ENCODE measurements at regions not wholly inside any gene's neighbourhood (a gene's known extent, or its start where the extent isn't known, plus 50 kb on each side); places are given as distances from the start of the nearest gene placed in this dataset.

DNA sequence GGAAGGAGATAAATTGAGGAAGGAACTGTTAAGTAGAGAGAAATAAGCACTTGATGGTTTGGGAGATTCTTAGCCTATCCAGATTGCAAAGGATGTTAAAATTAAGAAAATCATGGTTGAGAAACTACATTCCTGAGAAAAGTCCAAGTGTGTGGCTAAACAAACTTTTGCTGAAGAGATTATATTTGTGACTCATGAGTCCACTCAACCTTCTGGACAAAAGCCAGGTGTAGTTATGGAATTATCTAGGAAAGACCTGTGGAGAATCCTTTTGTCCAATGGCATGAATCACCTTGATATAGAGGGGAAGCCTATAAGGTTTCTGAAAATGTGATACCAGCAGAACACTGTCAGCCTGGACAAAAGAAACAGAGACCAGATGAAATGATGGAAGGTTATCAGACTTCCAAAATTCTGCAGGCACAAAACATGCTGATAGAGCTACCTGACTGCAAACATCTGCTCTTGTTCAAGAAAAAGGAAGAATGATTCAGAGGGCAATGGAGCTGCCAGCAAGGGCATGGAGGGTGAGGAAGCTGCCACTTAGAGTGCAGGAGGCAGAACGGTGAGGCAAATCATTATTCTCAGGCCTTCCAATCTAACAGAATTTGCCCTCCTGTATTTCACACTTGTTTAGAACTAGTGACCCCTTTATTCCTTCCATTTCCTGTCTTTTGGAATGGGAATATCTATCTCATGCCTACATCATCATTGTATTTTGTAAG, 300.6 kb upstream of the PRMT6 start:
- Histone ChIP-seq H3K9me3 (no peaks in the 10 kb centered on the region), H3K4me1 (no peaks in the 10 kb centered on the region), H3K27me3 (replicated peaks; ENCODE audit: control insufficient read depth, insufficient read depth, low read length) (no peaks in the 10 kb centered on the region), H3K36me3 (ENCODE audit: control insufficient read depth, insufficient read depth, low read length) (no peaks in the 10 kb centered on the region), H3K4me3 (ENCODE audit: low read depth, low read length) (no peak overlapping the region)
- Mint-ChIP-seq H3K9me3 (ENCODE audit: unreplicated experiment) (no peaks in the 10 kb centered on the region), H3K4me3 (ENCODE audit: unreplicated experiment) (no peak overlapping the region), H3K27ac (ENCODE audit: unreplicated experiment) (no peak overlapping the region), H3K36me3 (ENCODE audit: insufficient read depth, unreplicated experiment) (no peaks in the 10 kb centered on the region), H3K27me3 (ENCODE audit: insufficient read depth, unreplicated experiment) (peaks cover 3% of the 10 kb centered on the region), H3K4me1 (ENCODE audit: low read depth, unreplicated experiment) (no peaks in the 10 kb centered on the region)
- BruUV-seq (replicated peaks), result no TSS peak
- CTCF ChIA-PET, result no interaction called here
- TF ChIP-seq, protein P1, sequence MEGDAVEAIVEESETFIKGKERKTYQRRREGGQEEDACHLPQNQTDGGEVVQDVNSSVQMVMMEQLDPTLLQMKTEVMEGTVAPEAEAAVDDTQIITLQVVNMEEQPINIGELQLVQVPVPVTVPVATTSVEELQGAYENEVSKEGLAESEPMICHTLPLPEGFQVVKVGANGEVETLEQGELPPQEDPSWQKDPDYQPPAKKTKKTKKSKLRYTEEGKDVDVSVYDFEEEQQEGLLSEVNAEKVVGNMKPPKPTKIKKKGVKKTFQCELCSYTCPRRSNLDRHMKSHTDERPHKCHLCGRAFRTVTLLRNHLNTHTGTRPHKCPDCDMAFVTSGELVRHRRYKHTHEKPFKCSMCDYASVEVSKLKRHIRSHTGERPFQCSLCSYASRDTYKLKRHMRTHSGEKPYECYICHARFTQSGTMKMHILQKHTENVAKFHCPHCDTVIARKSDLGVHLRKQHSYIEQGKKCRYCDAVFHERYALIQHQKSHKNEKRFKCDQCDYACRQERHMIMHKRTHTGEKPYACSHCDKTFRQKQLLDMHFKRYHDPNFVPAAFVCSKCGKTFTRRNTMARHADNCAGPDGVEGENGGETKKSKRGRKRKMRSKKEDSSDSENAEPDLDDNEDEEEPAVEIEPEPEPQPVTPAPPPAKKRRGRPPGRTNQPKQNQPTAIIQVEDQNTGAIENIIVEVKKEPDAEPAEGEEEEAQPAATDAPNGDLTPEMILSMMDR (IDR thresholded peaks at IDR 0.05; ENCODE audit: insufficient read depth in 1 of 2, low read depth in 1 of 2, low read length in 1 of 2, severe bottlenecking in 1 of 2, unreplicated experiment in 1 of 2), result no peak
- intact Hi-C loops (cut with micrococcal nuclease; ENCODE audit: unreplicated experiment), result no loop called here
- no peak for DNase-seq
- POLR2A ChIA-PET, result no interaction called here

DNA sequence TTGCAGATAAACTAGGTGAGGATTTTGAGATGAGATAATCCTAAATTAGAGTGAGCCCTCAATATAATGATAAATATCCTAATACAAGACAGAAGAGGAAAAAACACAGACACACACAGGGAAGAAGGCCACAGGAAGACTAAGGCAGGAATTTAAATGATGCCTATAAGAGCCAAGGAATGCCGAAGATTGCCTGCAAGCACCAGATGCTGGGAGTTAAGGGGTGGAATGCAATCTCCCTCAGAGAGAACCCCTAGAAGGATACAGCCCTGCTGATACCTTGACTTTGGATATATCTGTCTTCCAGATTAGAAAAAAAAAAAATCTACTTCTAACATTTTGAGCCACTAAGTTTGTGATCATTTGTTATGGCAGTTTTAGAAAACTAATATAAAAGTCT, 299.7 kb upstream of the PRMT6 start:
- Mint-ChIP-seq H3K27ac (ENCODE audit: unreplicated experiment) (no peak overlapping the region), H3K27me3 (ENCODE audit: insufficient read depth, unreplicated experiment) (peaks cover 3% of the 10 kb centered on the region), H3K9me3 (ENCODE audit: unreplicated experiment) (no peaks in the 10 kb centered on the region), H3K36me3 (ENCODE audit: insufficient read depth, unreplicated experiment) (no peaks in the 10 kb centered on the region), H3K4me3 (ENCODE audit: unreplicated experiment) (no peak overlapping the region), H3K4me1 (ENCODE audit: low read depth, unreplicated experiment) (no peaks in the 10 kb centered on the region)
- H3K27me3 ChIP-seq (replicated peaks; ENCODE audit: control insufficient read depth, insufficient read depth, low read length), result no peaks in the 10 kb centered on the region
- DNase-seq, result no peak
- no peaks in the 10 kb centered on the region for H3K9me3 ChIP-seq
- no TSS peak for BruUV-seq (replicated peaks)
- H3K36me3 ChIP-seq (ENCODE audit: control insufficient read depth, insufficient read depth, low read length), result no peaks in the 10 kb centered on the region
- POLR2A ChIA-PET, result no interaction called here
- CTCF ChIA-PET, result no interaction called here
- no peaks in the 10 kb centered on the region for H3K4me1 ChIP-seq
- intact Hi-C loops (cut with micrococcal nuclease; ENCODE audit: unreplicated experiment), result no loop called here
- TF ChIP-seq, protein P1 (IDR thresholded peaks at IDR 0.05; ENCODE audit: insufficient read depth in 1 of 2, low read depth in 1 of 2, low read length in 1 of 2, severe bottlenecking in 1 of 2, unreplicated experiment in 1 of 2), result no peak
- no peak overlapping the region for H3K4me3 ChIP-seq (ENCODE audit: low read depth, low read length)

DNA sequence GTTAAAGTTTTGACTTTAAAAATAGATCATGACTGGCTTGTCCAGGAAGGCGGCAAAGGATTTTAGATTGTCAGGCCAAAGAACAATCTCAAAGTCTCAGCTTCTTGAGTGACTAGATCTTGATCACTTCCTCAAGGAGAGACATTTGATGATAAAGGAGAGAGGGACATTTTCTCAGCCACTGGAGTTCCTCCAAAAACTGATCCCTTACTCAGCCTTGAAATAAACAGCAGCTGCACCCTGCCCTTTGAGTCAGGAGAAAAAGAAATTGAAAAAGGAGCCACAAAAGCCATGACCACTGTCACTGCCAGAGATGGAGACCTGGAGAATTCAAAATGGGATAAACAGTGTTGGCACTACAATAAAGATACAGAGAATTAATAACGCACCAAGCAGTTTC, 288.4 kb upstream of the PRMT6 start:
- Histone ChIP-seq H3K4me3 (ENCODE audit: low read depth, low read length) (no peak overlapping the region), H3K27me3 (replicated peaks; ENCODE audit: control insufficient read depth, insufficient read depth, low read length) (no peaks in the 10 kb centered on the region), H3K36me3 (ENCODE audit: control insufficient read depth, insufficient read depth, low read length) (no peaks in the 10 kb centered on the region), H3K9me3 (no peaks in the 10 kb centered on the region), H3K4me1 (no peaks in the 10 kb centered on the region)
- TF ChIP-seq, protein P1 (IDR thresholded peaks at IDR 0.05; ENCODE audit: insufficient read depth in 1 of 2, low read depth in 1 of 2, low read length in 1 of 2, severe bottlenecking in 1 of 2, unreplicated experiment in 1 of 2), result no peak
- Mint-ChIP-seq H3K9me3 (ENCODE audit: unreplicated experiment) (no peaks in the 10 kb centered on the region), H3K4me3 (ENCODE audit: unreplicated experiment) (no peak overlapping the region), H3K4me1 (ENCODE audit: low read depth, unreplicated experiment) (no peaks in the 10 kb centered on the region), H3K36me3 (ENCODE audit: insufficient read depth, unreplicated experiment) (no peaks in the 10 kb centered on the region), H3K27me3 (ENCODE audit: insufficient read depth, unreplicated experiment) (peaks cover 2% of the 10 kb centered on the region), H3K27ac (ENCODE audit: unreplicated experiment) (no peak overlapping the region)
- ChIA-PET CTCF (no interaction called here), POLR2A (no interaction called here)
- no TSS peak for BruUV-seq (replicated peaks)
- DNase-seq, result no peak
- intact Hi-C loops (cut with micrococcal nuclease; ENCODE audit: unreplicated experiment), result no loop called here
